Retinal pigment epithelial cell (primary cell): ENCODE measurements at regions not wholly inside any gene's neighbourhood (a gene's known extent, or its start where the extent isn't known, plus 50 kb on each side); places are given as distances from the start of the nearest gene placed in this dataset.

Source experiments
- DNase-seq: peaks from one replicate; pipeline ENCODE4 v3.0.0-alpha.2; 2010; ENCODE audit warnings: low read depth
- H3K4me3 ChIP-seq: 2 replicates; pipeline ENCODE4 v1.5.1; 2011; ENCODE audit warnings: mild to moderate bottlenecking, low read length, control low read depth, moderate library complexity
- TF ChIP-seq, protein P1 (sequence below): conservative IDR thresholded peaks from 2 replicates; pipeline ENCODE4 v1.5.1; 2011; ENCODE audit warnings: low read depth, low read length, control low read depth, inconsistent platforms

DNA sequence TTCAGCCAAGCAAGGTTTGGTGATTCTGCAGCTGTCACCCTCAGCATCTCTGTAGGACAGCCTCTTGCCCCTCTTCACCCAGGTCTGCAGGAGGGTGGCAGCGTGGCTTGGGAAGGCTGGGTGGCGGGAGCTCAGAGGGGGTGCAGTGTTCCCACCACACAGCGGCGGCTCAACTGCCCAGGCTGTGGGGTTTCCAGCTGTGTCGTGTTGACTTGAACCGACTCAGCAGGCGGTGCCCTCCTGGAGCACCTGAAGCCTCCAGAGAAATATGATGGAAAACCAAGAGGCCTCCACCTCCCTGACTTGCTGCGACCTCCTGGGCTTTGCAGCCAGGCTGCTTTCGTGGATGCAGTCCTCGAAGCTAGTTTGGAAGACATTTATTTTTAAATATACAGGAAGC is 68.0 kb upstream of the KLF6 start:
- TF ChIP-seq, protein P1, sequence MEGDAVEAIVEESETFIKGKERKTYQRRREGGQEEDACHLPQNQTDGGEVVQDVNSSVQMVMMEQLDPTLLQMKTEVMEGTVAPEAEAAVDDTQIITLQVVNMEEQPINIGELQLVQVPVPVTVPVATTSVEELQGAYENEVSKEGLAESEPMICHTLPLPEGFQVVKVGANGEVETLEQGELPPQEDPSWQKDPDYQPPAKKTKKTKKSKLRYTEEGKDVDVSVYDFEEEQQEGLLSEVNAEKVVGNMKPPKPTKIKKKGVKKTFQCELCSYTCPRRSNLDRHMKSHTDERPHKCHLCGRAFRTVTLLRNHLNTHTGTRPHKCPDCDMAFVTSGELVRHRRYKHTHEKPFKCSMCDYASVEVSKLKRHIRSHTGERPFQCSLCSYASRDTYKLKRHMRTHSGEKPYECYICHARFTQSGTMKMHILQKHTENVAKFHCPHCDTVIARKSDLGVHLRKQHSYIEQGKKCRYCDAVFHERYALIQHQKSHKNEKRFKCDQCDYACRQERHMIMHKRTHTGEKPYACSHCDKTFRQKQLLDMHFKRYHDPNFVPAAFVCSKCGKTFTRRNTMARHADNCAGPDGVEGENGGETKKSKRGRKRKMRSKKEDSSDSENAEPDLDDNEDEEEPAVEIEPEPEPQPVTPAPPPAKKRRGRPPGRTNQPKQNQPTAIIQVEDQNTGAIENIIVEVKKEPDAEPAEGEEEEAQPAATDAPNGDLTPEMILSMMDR = no peak
- DNase-seq = no peak
- H3K4me3 ChIP-seq = no peak overlapping the region

DNA sequence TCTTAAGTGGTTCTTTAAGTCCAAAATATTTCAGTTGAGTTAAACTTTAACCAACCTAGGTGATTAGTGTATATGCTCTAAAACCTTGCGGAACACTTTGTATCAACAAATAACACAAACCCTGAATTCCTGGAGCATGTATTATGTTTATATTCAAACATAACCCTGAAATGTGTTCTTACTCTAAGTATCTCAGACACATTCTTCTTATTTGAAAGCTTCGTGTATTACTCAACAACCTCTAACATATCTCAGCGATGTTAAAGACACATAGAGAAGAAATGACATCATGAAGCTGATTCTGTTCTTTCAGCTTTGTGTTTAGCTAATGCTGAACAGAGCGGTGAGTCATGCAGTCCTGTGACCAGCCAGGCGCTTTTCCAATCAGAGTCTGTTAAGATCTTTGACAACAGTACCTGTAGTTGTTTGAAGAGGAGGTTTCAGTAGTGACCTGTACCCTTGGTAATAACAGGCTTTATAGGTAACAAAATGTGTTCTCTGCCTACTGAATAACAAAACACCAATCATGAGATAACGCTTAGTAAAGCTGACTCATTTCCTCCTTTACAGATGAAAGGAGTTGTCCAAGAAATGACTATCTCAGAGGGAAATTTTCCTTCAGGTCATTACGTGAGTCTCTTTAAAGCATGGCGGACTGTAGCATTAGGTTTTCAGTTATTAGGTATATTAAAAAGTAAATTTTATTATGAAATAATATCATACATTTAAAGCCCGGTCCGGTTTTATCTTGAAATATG is 67.3 kb upstream of the KLF6 start:
- no peak overlapping the region for H3K4me3 ChIP-seq
- DNase-seq = peak; percentile 98
- TF ChIP-seq, protein P1 = no peak

DNA sequence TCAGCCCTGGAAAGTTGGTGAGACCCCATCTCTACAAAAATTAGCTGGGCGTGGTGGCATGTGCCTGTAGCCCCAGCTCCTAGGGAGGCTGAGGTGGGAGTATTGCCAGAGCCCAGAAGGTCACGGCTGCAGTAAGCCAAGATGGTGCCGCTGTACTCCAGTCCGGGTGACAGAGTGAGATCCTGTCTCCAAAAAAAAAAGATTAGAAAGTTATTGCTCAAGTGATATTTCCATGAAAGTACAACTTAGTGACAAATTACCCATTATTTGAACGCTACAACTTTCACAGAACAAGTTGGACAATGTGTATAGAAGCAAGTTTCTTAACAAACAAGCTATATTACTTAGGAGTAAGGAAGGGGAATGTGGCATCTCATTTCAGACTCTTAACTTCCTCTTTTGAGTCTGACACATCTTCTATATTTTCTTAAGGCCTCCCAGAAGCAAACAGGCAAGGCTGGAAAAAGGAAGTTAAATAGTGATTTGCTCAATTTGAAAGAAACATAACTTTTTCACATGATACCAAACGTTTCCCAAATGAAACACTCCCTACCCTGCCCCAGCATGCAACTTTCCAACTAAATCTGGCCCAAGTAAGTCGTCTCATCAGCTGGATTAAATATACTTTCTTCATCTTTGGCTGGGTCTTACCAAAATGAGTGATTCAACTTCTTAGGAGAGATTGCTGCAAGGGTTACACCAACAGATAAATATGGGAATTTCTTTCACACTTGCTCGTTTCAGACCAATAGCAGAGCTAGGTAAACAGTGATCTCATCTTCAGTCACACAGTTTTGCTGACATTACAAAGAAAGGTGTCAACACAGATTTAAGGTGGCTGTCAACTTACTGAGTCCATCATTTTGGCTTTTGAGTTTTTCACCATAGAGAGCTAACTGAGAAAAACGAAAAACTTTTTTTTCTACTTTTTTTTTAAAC is 66.3 kb upstream of the KLF6 start:
- no peak overlapping the region for H3K4me3 ChIP-seq
- DNase-seq = peak; percentile 46
- TF ChIP-seq, protein P1 = no peak

DNA sequence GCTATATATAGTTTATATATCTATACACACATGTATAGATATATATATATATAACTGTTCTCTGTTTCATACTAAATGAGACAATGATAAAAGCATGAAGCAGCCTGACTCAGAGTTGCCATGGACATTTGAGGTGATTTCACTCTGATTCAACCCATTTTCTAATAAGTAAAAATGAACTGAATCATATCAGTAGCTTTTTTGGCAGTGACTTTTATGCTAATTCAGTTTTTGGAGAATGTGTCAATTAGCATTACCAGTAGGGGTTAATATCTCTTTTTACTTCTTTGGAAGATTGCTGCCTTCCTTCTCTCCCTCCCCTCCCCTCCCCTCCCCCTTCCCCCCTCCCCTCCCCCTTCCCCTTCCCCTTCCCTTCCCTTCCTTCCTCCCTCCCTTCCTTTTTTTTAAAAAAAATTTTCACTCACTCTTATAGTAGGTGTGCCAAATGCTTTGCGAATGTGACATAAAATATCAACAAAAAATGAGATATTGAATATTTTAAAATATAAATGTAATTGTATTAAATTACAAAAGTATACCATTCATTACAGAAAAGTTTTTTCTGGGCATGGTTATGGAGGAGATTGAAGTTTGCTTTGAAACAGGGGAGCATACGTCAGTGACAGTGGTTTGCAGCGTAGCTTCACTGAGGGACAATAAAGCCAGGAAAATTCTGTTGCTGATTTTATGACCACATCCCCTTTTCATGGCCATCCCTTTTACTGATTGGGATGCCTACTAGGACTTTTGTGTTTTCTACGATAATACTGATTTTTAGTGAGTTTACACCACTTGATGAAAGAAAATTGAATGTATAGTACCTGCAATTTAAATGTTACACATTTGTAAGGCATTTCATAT is 64.0 kb upstream of the KLF6 start:
- TF ChIP-seq, protein P1 = no peak
- DNase-seq = no peak
- H3K4me3 ChIP-seq = no peak overlapping the region

DNA sequence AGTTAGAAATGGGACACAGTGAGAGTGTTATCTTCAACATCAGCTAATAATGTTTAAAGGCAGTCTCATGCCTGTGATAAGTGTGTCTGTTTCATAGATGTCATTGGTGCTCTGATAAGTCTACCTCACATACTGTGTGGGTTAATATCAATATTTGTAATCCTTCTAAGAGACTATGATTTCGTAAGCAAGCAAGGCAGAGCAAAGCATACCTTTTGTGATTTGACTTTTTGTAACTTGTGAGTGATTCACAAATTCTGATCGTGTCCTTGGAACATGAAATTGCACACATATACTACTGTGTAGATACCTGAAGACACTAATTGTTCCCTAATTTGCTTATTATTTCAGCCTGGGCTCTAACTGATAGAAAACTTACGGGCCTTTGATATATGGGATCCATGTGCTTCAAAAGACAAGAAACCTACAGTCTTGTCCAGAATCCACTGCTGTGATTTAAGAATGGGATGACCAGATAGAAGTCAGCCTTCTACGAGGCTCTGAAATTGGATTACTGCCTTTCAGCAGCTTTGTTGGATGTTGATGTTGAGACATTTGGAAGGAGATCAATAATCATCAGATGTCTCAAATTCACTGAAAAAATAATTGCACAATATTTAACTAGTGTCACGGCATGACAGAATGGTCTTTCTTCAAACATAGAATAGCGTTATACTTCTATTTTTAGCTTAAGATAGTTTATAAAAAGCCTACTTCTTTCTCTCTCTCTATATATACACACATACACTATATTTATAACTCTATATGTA is 63.2 kb upstream of the KLF6 start:
- H3K4me3 ChIP-seq = no peak overlapping the region
- DNase-seq = no peak
- TF ChIP-seq, protein P1 = no peak

DNA sequence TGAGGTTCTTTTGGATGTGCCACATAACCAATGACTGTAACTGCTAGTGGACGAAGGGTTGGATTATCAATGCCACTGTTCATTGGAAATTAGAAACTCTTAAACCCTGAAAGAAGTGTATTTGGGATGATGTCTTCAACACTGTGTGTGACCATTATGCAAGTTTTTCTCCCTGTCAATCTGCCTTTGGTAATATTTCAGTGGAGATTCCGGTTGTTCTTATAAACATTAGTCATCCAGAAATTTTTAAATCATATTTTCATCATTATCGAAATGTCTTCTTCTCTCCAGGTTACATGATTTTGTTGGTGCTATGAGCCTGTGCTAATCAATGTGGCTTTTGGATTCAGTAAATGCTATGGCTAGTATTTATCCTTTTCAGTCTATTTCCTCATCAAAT is 61.7 kb upstream of the KLF6 start:
- TF ChIP-seq, protein P1 = no peak
- H3K4me3 ChIP-seq = no peak overlapping the region
- DNase-seq = no peak
